B cell (primary cell): ENCODE measurements at regions not wholly inside any gene's neighbourhood (a gene's known extent, or its start where the extent isn't known, plus 50 kb on each side); places are given as distances from the start of the nearest gene placed in this dataset.

Source experiments
- ATAC-seq: fragments of 200-7000 bp; cut with Tn5 transposase; one replicate; pipeline ENCODE4 v1.10.0; 2021; ENCODE audit warnings: low read depth, mild to moderate bottlenecking, moderate number of reproducible peaks, moderate library complexity
- CTCF ChIA-PET: fragments of 350-600 bp; sonication (Branson Sonifier 250); formaldehyde crosslinking; loops from one replicate; lab custom pipeline; 2021; ENCODE audit warnings: antibody characterized with exemption, inconsistent platforms; lab: Charles Lee
- POLR2A ChIA-PET: fragments of 350-600 bp; sonication (Branson Sonifier 250); formaldehyde crosslinking; loops from one replicate; lab custom pipeline; 2021; ENCODE audit warnings: antibody characterized with exemption; lab: Charles Lee
- DNase-seq: peaks from one replicate; pipeline ENCODE4 v3.0.0; 2013
- H2AFZ ChIP-seq: 2 replicates; pipeline ENCODE4 v1.6.1; 2012; ENCODE audit warnings: mild to moderate bottlenecking, low read depth, low read length; ENCODE audit not compliant: insufficient read depth, poor library complexity, severe bottlenecking
- H3K27ac ChIP-seq, 2 donors: 1 replicate in 1 of 2; 2 replicates in 1 of 2; pipeline ENCODE4 v1.5.1; 2012 to 2013; ENCODE audit warnings: low read length in 2 of 2, mild to moderate bottlenecking in 2 of 2, moderate library complexity in 1 of 2
- H3K27me3 ChIP-seq, 4 experiments: fragments of 200-600 bp in 1 of 4; sonication (generic) in 1 of 4; replicated peaks in 1 of 4; 1 replicate in 2 of 4; 2 replicates in 2 of 4; pipeline versions ENCODE4 v1.6.1 to v1.7.0; 2013 to 2016; ENCODE audit warnings: low read length in 3 of 4, mild to moderate bottlenecking in 2 of 4, mixed read lengths in 1 of 4, moderate library complexity in 1 of 4; ENCODE audit not compliant: insufficient read depth in 4 of 4, control insufficient read depth in 3 of 4; ENCODE audit errors: control extremely low read depth in 1 of 4
- H3K36me3 ChIP-seq, 2 experiments: replicated peaks in 1 of 2; 1 replicate in 1 of 2; 2 replicates in 1 of 2; pipeline versions ENCODE4 v1.6.1 to v1.7.1; 2013; ENCODE audit warnings: low read length in 1 of 2; ENCODE audit not compliant: insufficient read depth in 2 of 2, control insufficient read depth in 1 of 2; ENCODE audit errors: control extremely low read depth in 1 of 2, extremely low read depth in 1 of 2
- H3K4me1 ChIP-seq, 2 donors: fragments of 200-600 bp in 1 of 2; sonication (generic) in 1 of 2; 1 replicate in 1 of 2; 2 replicates in 1 of 2; pipeline versions ENCODE4 v1.5.1 to v1.6.1; 2013 to 2017; ENCODE audit warnings: low read length in 2 of 2; ENCODE audit not compliant: control insufficient read depth in 2 of 2, insufficient read depth in 2 of 2
- H3K4me2 ChIP-seq: replicated peaks from 2 replicates; pipeline ENCODE3; 2012; ENCODE audit warnings: mild to moderate bottlenecking, low read depth, low read length; ENCODE audit not compliant: poor library complexity, severe bottlenecking
- H3K4me3 ChIP-seq, 5 experiments: fragments of 200-600 bp in 1 of 5; sonication (generic) in 1 of 5; 1 replicate in 3 of 5; 2 replicates in 2 of 5; pipeline versions ENCODE4 v1.5.1 to v1.7.0; 2011 to 2016; ENCODE audit warnings: low read length in 4 of 5, mild to moderate bottlenecking in 4 of 5, low read depth in 2 of 5, control low read depth in 1 of 5, moderate library complexity in 1 of 5; ENCODE audit not compliant: insufficient read depth in 1 of 5; ENCODE audit errors: control extremely low read depth in 1 of 5, extremely low read depth in 1 of 5
- H3K79me2 ChIP-seq: fragments of 200-600 bp; sonication (generic); one replicate; pipeline ENCODE4 v1.6.0; 2016; ENCODE audit warnings: low read length; ENCODE audit not compliant: control insufficient read depth, insufficient read depth
- H3K9ac ChIP-seq: fragments of 200-600 bp; sonication (generic); 2 replicates; pipeline ENCODE4 v1.6.1; 2017; ENCODE audit warnings: mild to moderate bottlenecking, low read length, moderate library complexity
- H3K9me3 ChIP-seq, 3 donors: one replicate each; pipeline versions ENCODE4 v1.6.1 to v1.7.1; 2013; ENCODE audit warnings: low read length in 2 of 3; ENCODE audit not compliant: control insufficient read depth in 2 of 3, insufficient read depth in 1 of 3; ENCODE audit errors: control extremely low read depth in 1 of 3
- H4K20me1 ChIP-seq: 2 replicates; pipeline ENCODE4 v1.6.0; 2012; ENCODE audit warnings: mild to moderate bottlenecking, low read length; ENCODE audit not compliant: insufficient read depth, control insufficient read depth, poor library complexity, severe bottlenecking
- H3K27ac Mint-ChIP-seq: one replicate; pipeline ENCODE4 v1.8.0; 2021; ENCODE audit warnings: mixed read lengths
- H3K27me3 Mint-ChIP-seq: one replicate; pipeline ENCODE4 v1.8.0; 2021; ENCODE audit warnings: mixed read lengths
- H3K4me1 Mint-ChIP-seq: one replicate; pipeline ENCODE4 v1.8.0; 2021; ENCODE audit warnings: mixed read lengths
- H3K4me3 Mint-ChIP-seq: one replicate; pipeline ENCODE4 v1.8.0; 2021; ENCODE audit warnings: mixed read lengths
- H3K9me3 Mint-ChIP-seq: one replicate; pipeline ENCODE4 v1.8.0; 2022; ENCODE audit warnings: mixed read lengths; ENCODE audit not compliant: insufficient read depth
- CTCF ChIP-seq: fragments of 200-600 bp; IDR thresholded peaks from one replicate; pipeline ENCODE4 v1.8.0; 2022; ENCODE audit warnings: antibody characterized with exemption, mild to moderate bottlenecking
- EZH2 ChIP-seq: IDR thresholded peaks from 2 replicates; pipeline ENCODE4 v1.6.1; 2012; ENCODE audit warnings: borderline replicate concordance, low read depth, mild to moderate bottlenecking, moderate library complexity, low read length; ENCODE audit not compliant: insufficient read depth, poor library complexity, severe bottlenecking
- WGBS: methylation state at CpG from one replicate; pipeline ENCODE4 v1.1.5; 2013; ENCODE audit warnings: missing lambda C conversion rate; ENCODE audit not compliant: insufficient coverage; 5-methylcytosine and 5-hydroxymethylcytosine counted together
- intact Hi-C: fragments of 100-400 bp; cut with micrococcal nuclease; formaldehyde crosslinking; loops from one replicate; pipeline ENCODE4 v1.10.0; 2022

- Histone ChIP-seq H3K9ac (no peak overlapping the region), H3K79me2 (no peaks in the 10 kb centered on the region), H3K4me3 (no peak overlapping the region), H2AFZ (no peak overlapping the region), H3K4me2 (no peak overlapping the region), H3K4me1 (peaks cover 6 to 7% of the 10 kb centered on the region in 2 donors), H3K9me3 (peaks cover 0 to 9% (median 0%) of the 10 kb centered on the region in 3 donors), H3K36me3 (no peaks in the 10 kb centered on the region), H3K27me3 (no peaks in the 10 kb centered on the region), H3K27ac (no peak overlapping the region), H4K20me1 (no peaks in the 10 kb centered on the region)
- H3K27me3 Mint-ChIP-seq = peaks cover 3% of the 10 kb centered on the region
- peaks cover 11% of the 10 kb centered on the region for H3K4me1 Mint-ChIP-seq
- no peak overlapping the region for H3K4me3 Mint-ChIP-seq
- POLR2A ChIA-PET = no interaction called here
- H3K27ac Mint-ChIP-seq = no peak overlapping the region
- no peak for DNase-seq
- H3K9me3 Mint-ChIP-seq = no peaks in the 10 kb centered on the region
- TF ChIP-seq CTCF = no peak
- no peak for TF ChIP-seq EZH2
- intact Hi-C loops = no loop called here
- CTCF ChIA-PET = no interaction called here
- no peak for ATAC-seq
- WGBS = 95% methylated on average over 41 of the region's 41 CpGs
Measured at GRCh38 chr6:169911264-169912263, 160.1 kb downstream of the ERMARD start.

DNA sequence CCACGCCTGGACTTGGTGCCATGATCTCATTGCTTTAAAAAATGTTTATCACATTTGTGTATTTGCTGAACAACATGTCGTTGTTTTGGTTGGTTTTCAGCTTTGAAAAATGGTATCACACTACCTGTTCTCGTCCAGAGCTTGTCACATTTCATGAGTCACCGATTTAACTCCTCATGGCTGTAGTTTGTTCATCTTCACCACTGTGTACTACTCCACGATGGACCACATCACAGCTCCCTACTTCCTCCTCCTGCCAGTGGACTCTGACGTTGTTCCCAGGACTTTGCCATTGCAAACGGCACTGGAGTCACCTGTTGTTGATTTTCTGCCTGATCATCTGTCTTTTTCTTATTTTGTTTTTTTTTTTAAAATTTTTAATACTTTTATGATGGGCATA lies 157.7 kb downstream of the ERMARD start:
- 90% methylated on average over 4 of the region's 7 CpGs for WGBS
- Histone ChIP-seq H3K36me3 (no peaks in the 10 kb centered on the region), H3K4me2 (no peak overlapping the region), H3K79me2 (no peaks in the 10 kb centered on the region), H4K20me1 (no peaks in the 10 kb centered on the region), H3K9me3 (peaks cover 0 to 9% (median 0%) of the 10 kb centered on the region in 3 donors), H3K4me1 (peaks cover 9 to 12% of the 10 kb centered on the region in 2 donors), H3K4me3 (no peak overlapping the region), H3K27me3 (no peaks in the 10 kb centered on the region), H3K27ac (no peak overlapping the region), H2AFZ (no peak overlapping the region), H3K9ac (no peak overlapping the region)
- ChIA-PET CTCF (no interaction called here), POLR2A (no interaction called here)
- Mint-ChIP-seq H3K27ac (no peak overlapping the region), H3K4me1 (peaks cover 12% of the 10 kb centered on the region), H3K27me3 (peaks cover 3% of the 10 kb centered on the region), H3K9me3 (no peaks in the 10 kb centered on the region), H3K4me3 (no peak overlapping the region)
- DNase-seq (no peak), ATAC-seq (no peak)
- TF ChIP-seq CTCF (no peak), EZH2 (no peak)
- intact Hi-C loops = no loop called here
